ENCODE measurements at regions not wholly inside any gene's neighbourhood (a gene's known extent, or its start where the extent isn't known, plus 50 kb on each side); places are given as distances from the start of the nearest gene placed in this dataset.

GRCh38 chr6:134727081-134727480 lies 222.8 kb downstream of the ALDH8A1 start:
- H2BK15ac ChIP-seq (ENCODE audit: low read depth, poor library complexity, severe bottlenecking): no peak overlapping the region
- H2AK5ac ChIP-seq (ENCODE audit: low read length, severe bottlenecking): no peak overlapping the region
- H3K4me2 ChIP-seq (ENCODE audit: low read length, poor library complexity, severe bottlenecking): no peak overlapping the region
- H3K4me1 ChIP-seq (ENCODE audit: control insufficient read depth, insufficient read depth, low read depth, low read length): no peaks in the 10 kb centered on the region
- H3K18ac ChIP-seq (ENCODE audit: low read depth in 1 of 2, low read length in 2 of 2): no peak overlapping the region
- H3K4ac ChIP-seq (ENCODE audit: low read depth in 1 of 2, low read length in 2 of 2): no peak overlapping the region
- H2BK5ac ChIP-seq (ENCODE audit: low read depth, low read length, poor library complexity, severe bottlenecking): no peak overlapping the region
- DNase-seq: no peak
- H3K9me3 ChIP-seq (ENCODE audit: control insufficient read depth, low read length): no peaks in the 10 kb centered on the region
- no peaks in the 10 kb centered on the region for H3K79me1 ChIP-seq (replicated peaks; ENCODE audit: low read length, poor library complexity, severe bottlenecking)
- no peak overlapping the region for H4K91ac ChIP-seq (ENCODE audit: low read length)
- no peak overlapping the region for H3K9ac ChIP-seq (ENCODE audit: low read length)
- H3K36me3 ChIP-seq (ENCODE audit: control insufficient read depth in 1 of 2, insufficient read depth in 2 of 2, low read depth in 1 of 2, low read length in 2 of 2): no peaks in the 10 kb centered on the region
- H2BK120ac ChIP-seq (ENCODE audit: low read depth, low read length): no peak overlapping the region
- no peak overlapping the region for H3K27ac ChIP-seq (ENCODE audit: low read length, poor library complexity, severe bottlenecking)
- no peak overlapping the region for H3K4me3 ChIP-seq (ENCODE audit: insufficient read depth in 1 of 2, low read depth in 1 of 2, low read length in 2 of 2)
- H2AFZ ChIP-seq (ENCODE audit: low read depth, low read length): no peak overlapping the region
- no peaks in the 10 kb centered on the region for H3K27me3 ChIP-seq (ENCODE audit: control insufficient read depth in 1 of 2, insufficient read depth in 1 of 2, low read length in 2 of 2)
- no peak overlapping the region for H2BK12ac ChIP-seq (ENCODE audit: low read length in 2 of 2)
- WGBS: 100% methylated on average over 1 of the region's 2 CpGs
- no peak overlapping the region for H3K14ac ChIP-seq (ENCODE audit: low read length in 2 of 2)
- H4K8ac ChIP-seq (ENCODE audit: low read length): no peak overlapping the region
- no peak overlapping the region for H3K23ac ChIP-seq (ENCODE audit: low read length in 2 of 2)

- Histone ChIP-seq H2BK120ac (ENCODE audit: low read depth, low read length) (no peak overlapping the region), H2BK5ac (ENCODE audit: low read depth, low read length, poor library complexity, severe bottlenecking) (no peak overlapping the region), H3K27me3 (ENCODE audit: control insufficient read depth in 1 of 2, insufficient read depth in 1 of 2, low read length in 2 of 2) (no peaks in the 10 kb centered on the region), H3K18ac (ENCODE audit: low read depth in 1 of 2, low read length in 2 of 2) (peak overlapping the region; percentile 47 to 57), H3K79me1 (replicated peaks; ENCODE audit: low read length, poor library complexity, severe bottlenecking) (no peaks in the 10 kb centered on the region), H3K9ac (ENCODE audit: low read length) (no peak overlapping the region), H3K9me3 (ENCODE audit: control insufficient read depth, low read length) (no peaks in the 10 kb centered on the region), H3K4me3 (ENCODE audit: insufficient read depth in 1 of 2, low read depth in 1 of 2, low read length in 2 of 2) (no peak overlapping the region), H2BK15ac (ENCODE audit: low read depth, poor library complexity, severe bottlenecking) (no peak overlapping the region), H3K4ac (ENCODE audit: low read depth in 1 of 2, low read length in 2 of 2) (peak overlapping the region in 1 of 2 experiments; percentile 94), H4K91ac (ENCODE audit: low read length) (no peak overlapping the region), H3K4me2 (ENCODE audit: low read length, poor library complexity, severe bottlenecking) (no peak overlapping the region), H3K14ac (ENCODE audit: low read length in 2 of 2) (no peak overlapping the region), H3K36me3 (ENCODE audit: control insufficient read depth in 1 of 2, insufficient read depth in 2 of 2, low read depth in 1 of 2, low read length in 2 of 2) (no peaks in the 10 kb centered on the region), H3K23ac (ENCODE audit: low read length in 2 of 2) (no peak overlapping the region), H2BK12ac (ENCODE audit: low read length in 2 of 2) (peak overlapping the region in 1 of 2 experiments; percentile 77), H4K8ac (ENCODE audit: low read length) (no peak overlapping the region), H3K27ac (ENCODE audit: low read length, poor library complexity, severe bottlenecking) (no peak overlapping the region), H2AK5ac (ENCODE audit: low read length, severe bottlenecking) (no peak overlapping the region), H2AFZ (ENCODE audit: low read depth, low read length) (no peak overlapping the region), H3K4me1 (ENCODE audit: control insufficient read depth, insufficient read depth, low read depth, low read length) (no peaks in the 10 kb centered on the region)
- WGBS: no CpG with 5 or more reads among the region's 1 CpG
- peak; percentile 44 for DNase-seq
Measured at GRCh38 chr6:134725590-134725989, 224.3 kb downstream of the ALDH8A1 start.

- Histone ChIP-seq H3K14ac (ENCODE audit: low read length in 2 of 2) (no peak overlapping the region), H3K18ac (ENCODE audit: low read depth in 1 of 2, low read length in 2 of 2) (no peak overlapping the region), H3K4me1 (ENCODE audit: control insufficient read depth, insufficient read depth, low read depth, low read length) (no peaks in the 10 kb centered on the region), H2AK5ac (ENCODE audit: low read length, severe bottlenecking) (no peak overlapping the region), H3K9me3 (ENCODE audit: control insufficient read depth, low read length) (no peaks in the 10 kb centered on the region), H4K91ac (ENCODE audit: low read length) (no peak overlapping the region), H2BK15ac (ENCODE audit: low read depth, poor library complexity, severe bottlenecking) (no peak overlapping the region), H3K4me3 (ENCODE audit: insufficient read depth in 1 of 2, low read depth in 1 of 2, low read length in 2 of 2) (no peak overlapping the region), H3K4me2 (ENCODE audit: low read length, poor library complexity, severe bottlenecking) (no peak overlapping the region), H2AFZ (ENCODE audit: low read depth, low read length) (no peak overlapping the region), H2BK12ac (ENCODE audit: low read length in 2 of 2) (no peak overlapping the region), H3K79me1 (replicated peaks; ENCODE audit: low read length, poor library complexity, severe bottlenecking) (no peaks in the 10 kb centered on the region), H3K27me3 (ENCODE audit: control insufficient read depth in 1 of 2, insufficient read depth in 1 of 2, low read length in 2 of 2) (no peaks in the 10 kb centered on the region), H3K27ac (ENCODE audit: low read length, poor library complexity, severe bottlenecking) (peak overlapping the region; percentile 47), H3K4ac (ENCODE audit: low read depth in 1 of 2, low read length in 2 of 2) (no peak overlapping the region), H2BK120ac (ENCODE audit: low read depth, low read length) (no peak overlapping the region), H4K8ac (ENCODE audit: low read length) (no peak overlapping the region), H3K36me3 (ENCODE audit: control insufficient read depth in 1 of 2, insufficient read depth in 2 of 2, low read depth in 1 of 2, low read length in 2 of 2) (no peaks in the 10 kb centered on the region), H3K23ac (ENCODE audit: low read length in 2 of 2) (no peak overlapping the region), H3K9ac (ENCODE audit: low read length) (no peak overlapping the region), H2BK5ac (ENCODE audit: low read depth, low read length, poor library complexity, severe bottlenecking) (no peak overlapping the region)
- DNase-seq: peak; percentile 96
- WGBS: 2% methylated on average over 5 of the region's 8 CpGs
Measured at GRCh38 chr6:134724771-134725340, 225.0 kb downstream of the ALDH8A1 start.

- no peak overlapping the region for H4K91ac ChIP-seq (ENCODE audit: low read length)
- no peak overlapping the region for H3K4me2 ChIP-seq (ENCODE audit: low read length, poor library complexity, severe bottlenecking)
- H3K4me3 ChIP-seq (ENCODE audit: insufficient read depth in 1 of 2, low read depth in 1 of 2, low read length in 2 of 2): peak overlapping the region in 1 of 2 experiments; percentile 38
- peak overlapping the region; percentile 77 for H2AK5ac ChIP-seq (ENCODE audit: low read length, severe bottlenecking)
- peak overlapping the region in 1 of 2 experiments; percentile 39 for H2BK12ac ChIP-seq (ENCODE audit: low read length in 2 of 2)
- no peaks in the 10 kb centered on the region for H3K9me3 ChIP-seq (ENCODE audit: control insufficient read depth, low read length)
- H3K18ac ChIP-seq (ENCODE audit: low read depth in 1 of 2, low read length in 2 of 2): no peak overlapping the region
- peak overlapping the region; percentile 68 for H3K27ac ChIP-seq (ENCODE audit: low read length, poor library complexity, severe bottlenecking)
- H3K36me3 ChIP-seq (ENCODE audit: control insufficient read depth in 1 of 2, insufficient read depth in 2 of 2, low read depth in 1 of 2, low read length in 2 of 2): no peaks in the 10 kb centered on the region
- no peak overlapping the region for H3K23ac ChIP-seq (ENCODE audit: low read length in 2 of 2)
- no peak overlapping the region for H2BK5ac ChIP-seq (ENCODE audit: low read depth, low read length, poor library complexity, severe bottlenecking)
- no peak overlapping the region for H3K4ac ChIP-seq (ENCODE audit: low read depth in 1 of 2, low read length in 2 of 2)
- peak overlapping the region; percentile 88 for H3K9ac ChIP-seq (ENCODE audit: low read length)
- no peaks in the 10 kb centered on the region for H3K4me1 ChIP-seq (ENCODE audit: control insufficient read depth, insufficient read depth, low read depth, low read length)
- H2AFZ ChIP-seq (ENCODE audit: low read depth, low read length): no peak overlapping the region
- no peaks in the 10 kb centered on the region for H3K79me1 ChIP-seq (replicated peaks; ENCODE audit: low read length, poor library complexity, severe bottlenecking)
- H2BK15ac ChIP-seq (ENCODE audit: low read depth, poor library complexity, severe bottlenecking): no peak overlapping the region
- no peaks in the 10 kb centered on the region for H3K27me3 ChIP-seq (ENCODE audit: control insufficient read depth in 1 of 2, insufficient read depth in 1 of 2, low read length in 2 of 2)
- 92% methylated on average over 2 of the region's 3 CpGs for WGBS
- DNase-seq: peak; percentile 62
- H2BK120ac ChIP-seq (ENCODE audit: low read depth, low read length): peak overlapping the region; percentile 45
- peak overlapping the region; percentile 24 for H4K8ac ChIP-seq (ENCODE audit: low read length)
- no peak overlapping the region for H3K14ac ChIP-seq (ENCODE audit: low read length in 2 of 2)
Measured at GRCh38 chr6:134723081-134723871, 226.6 kb downstream of the ALDH8A1 start.

Measured in mesenchymal stem cell (in vitro differentiated cells and primary cell).